GM18505 (cell line): ENCODE measurements at regions not wholly inside any gene's neighbourhood (a gene's known extent, or its start where the extent isn't known, plus 50 kb on each side); places are given as distances from the start of the nearest gene placed in this dataset.
A peak's percentile ranks its signal among the peaks of the same experiment; 100 is the strongest.

Experiments
- ATAC-seq: cut with Tn5 transposase; IDR thresholded peaks from one replicate; pipeline ENCODE4 v1.9.1; 2021; ENCODE audit not compliant: unreplicated experiment
- POLR2A ChIP-seq: IDR thresholded peaks from 4 replicates; pipeline ENCODE4 v1.6.1; 2011; ENCODE audit warnings: borderline replicate concordance; ENCODE audit not compliant: insufficient read depth, insufficient read length; ENCODE audit errors: extremely low read depth

DNA sequence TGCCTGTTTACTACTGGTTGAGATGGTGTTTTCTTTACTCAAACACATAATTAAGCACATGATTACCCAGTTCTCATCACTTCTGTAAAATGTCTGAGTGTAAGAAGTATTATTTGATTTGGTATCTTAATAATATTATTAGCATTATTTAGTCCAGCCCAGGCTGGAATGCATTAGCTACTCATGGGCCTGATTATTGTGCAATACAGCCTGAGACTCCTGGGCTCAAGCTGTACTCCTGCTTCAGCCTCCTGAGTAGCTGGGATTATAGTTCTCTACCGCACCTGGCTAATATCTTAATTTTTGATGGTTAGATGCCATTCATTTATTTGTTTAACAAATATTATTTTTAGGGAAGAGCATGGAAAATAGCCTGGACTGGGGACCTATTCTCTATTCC, 197.6 kb upstream of the MC4R start:
- no peak for ATAC-seq
- TF ChIP-seq POLR2A = no peak

DNA sequence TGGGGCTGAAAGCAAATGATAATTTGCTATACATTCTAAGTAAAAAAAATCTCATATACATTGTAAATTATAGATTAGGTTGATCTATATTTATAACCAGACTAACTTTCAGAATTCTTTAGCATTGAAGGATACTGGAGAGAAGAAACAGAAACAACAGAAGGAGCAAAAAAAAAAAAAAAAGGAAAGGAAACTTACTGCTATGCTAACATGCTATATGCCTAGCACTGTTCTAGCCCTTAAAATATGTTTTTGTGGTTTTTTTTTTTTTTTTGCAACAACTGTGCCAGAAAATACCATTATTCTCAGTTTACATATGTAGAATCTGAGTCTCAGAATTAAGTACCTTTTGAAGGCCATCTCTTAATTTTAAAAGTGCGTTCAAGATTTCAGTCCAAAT, 204.9 kb upstream of the MC4R start:
- no peak for ATAC-seq

DNA sequence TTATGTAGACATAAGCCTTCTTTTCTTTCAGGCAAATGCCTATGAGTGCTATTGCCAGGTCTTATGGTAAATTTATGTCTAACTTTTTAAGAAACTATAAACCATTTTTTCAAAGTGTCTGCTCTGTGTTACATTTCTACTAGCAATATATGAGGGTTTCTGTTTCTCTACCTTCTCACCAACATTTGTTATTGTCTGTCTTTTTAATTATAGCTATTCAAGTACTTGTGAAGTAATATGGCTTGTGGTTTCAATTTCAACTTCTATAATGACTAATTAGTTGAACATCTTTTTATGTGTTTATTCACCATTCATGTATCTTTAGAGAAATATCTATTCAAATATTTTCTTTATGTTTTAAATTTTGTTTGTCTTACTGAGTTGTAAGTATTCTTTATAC, 213.1 kb upstream of the MC4R start:
- ATAC-seq = no peak
- no peak for TF ChIP-seq POLR2A

More for the DNA sequence above, 204.9 kb upstream of the MC4R start:
- TF ChIP-seq POLR2A = no peak

DNA sequence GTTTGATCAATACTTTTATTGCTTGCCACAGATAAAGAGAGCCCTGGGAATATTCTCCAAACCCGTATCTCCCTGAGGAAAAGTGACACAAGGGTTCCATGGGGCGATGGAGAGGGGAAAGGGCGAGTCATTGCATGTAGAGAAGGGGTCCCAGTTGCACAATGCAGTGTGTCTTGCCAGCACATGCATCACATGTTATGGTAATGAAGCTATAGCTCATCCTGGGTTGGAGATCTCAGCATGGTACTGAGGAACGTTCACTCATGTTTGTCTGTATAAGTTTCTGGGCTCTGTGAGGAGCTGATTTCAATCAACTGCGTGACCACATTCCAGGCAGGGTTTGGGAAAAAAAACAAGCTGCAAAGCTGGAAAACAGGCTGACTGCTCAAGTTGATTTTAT, 220.7 kb upstream of the MC4R start:
- ATAC-seq = no peak
- TF ChIP-seq POLR2A = no peak

DNA sequence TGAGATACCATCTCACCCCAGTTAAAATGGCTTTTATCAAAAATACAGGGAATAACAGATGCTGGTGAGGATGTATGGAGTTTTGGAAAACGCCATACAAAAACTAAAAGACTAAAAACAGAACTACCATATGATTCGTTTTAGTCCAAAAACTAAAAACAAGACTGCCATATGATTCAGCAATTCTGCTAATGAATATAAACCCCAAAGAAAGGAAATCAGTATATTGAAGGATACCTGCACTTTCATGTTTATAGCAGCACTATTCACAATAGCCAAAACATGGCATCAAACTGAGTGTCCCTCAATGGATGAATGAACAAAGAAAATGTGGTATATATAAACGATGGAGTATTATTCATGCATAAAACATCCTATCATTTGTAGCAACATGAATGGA, 224.4 kb upstream of the MC4R start:
- no peak for ATAC-seq
- no peak for TF ChIP-seq POLR2A

DNA sequence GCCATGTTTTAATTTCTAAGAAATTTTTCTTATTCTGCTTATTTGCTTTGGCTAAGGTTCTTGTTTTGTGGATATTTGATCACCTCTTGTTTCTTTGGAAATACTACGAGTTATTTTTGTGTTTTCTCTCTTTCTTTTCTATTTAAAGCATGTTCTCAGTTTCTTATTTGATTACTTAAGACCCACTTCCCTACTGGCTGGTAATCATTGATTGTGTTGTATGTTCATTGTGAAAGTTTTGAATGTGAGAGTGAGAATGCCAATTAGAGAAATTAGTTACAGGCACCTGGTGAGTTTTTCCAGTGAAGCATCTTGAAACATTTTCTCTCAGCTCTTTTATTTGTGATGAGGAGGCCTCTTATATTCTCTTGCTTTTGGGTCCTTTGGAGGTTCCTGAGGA, 226.7 kb upstream of the MC4R start:
- ATAC-seq = peak; percentile 88

DNA sequence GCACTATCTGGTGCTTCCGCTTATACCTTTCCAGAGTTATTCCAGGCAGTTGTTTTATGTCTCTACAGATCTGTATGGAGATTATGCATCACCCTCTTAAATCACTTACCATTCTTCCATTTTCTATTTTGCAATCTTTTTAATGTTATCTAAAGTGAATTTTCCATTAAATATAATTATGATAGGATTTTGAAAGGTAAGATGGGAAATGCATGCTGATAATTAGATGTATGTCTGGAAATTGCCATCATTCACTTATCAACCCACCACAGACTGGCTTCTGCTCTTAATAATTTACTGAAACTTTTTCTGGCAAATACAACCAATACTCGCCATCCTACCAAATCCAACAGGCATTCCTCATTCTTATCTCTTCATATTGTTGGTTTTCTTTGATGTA, 227.4 kb upstream of the MC4R start:
- TF ChIP-seq POLR2A = no peak
- no peak for ATAC-seq

More for the DNA sequence above, 226.7 kb upstream of the MC4R start:
- no peak for TF ChIP-seq POLR2A

DNA sequence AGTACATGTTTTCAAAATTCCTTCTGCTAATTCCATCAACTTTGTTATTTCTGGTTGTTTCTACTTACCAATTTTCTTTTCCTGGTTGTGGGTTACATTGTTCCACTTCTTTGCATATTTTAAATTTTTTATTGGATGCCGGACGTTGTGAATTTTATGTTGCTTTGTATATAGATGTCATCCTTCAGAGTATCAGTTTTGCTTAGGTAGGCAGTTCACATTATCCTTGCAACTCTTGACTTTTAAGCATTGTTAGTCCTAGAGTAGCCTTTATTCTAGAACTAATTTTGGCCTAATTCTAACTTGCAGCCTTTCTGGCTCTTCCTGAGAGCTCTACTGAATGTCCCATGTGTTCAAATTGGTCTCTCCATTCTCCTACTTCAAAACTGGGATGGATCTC, 228.7 kb upstream of the MC4R start:
- ATAC-seq = no peak
- no peak for TF ChIP-seq POLR2A

DNA sequence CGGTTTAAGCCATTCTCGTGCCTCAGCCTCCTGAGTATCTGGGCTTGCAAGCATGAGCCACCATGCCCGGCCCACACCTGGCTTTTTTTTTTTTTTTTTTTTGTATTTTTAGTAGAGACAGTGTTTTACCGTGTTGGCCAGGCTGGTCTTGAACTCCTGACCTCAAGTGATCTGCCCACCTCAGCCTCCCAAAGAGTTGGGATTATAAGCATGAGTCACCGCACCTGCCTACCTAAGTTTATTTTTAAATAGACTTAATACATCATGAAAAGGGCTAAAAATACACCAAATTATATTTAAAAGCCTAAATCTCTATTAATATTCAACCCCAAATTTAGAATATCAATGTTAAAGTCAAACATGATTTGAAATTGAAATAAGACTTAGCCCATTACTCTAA, 250.8 kb upstream of the MC4R start:
- no peak for ATAC-seq
- no peak for TF ChIP-seq POLR2A

DNA sequence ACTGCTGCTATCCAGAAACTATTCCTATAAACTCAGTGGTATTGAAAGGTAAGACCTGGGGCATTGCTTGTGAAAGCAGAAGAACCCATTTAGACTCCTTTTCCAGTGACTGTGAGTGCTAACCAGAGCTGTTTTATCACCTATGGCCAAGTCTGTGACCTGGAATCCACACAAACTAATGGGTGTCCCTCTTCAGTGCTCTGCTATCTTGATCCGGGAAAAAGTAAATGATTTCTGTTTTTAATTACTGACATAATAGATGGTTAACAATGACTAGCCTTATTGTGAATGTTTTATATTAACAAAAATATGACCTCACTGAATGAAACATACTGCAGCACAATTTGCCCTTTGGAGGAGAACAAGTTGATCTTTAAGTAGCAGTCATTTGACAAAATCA, 251.6 kb upstream of the MC4R start:
- TF ChIP-seq POLR2A = no peak
- ATAC-seq = no peak

DNA sequence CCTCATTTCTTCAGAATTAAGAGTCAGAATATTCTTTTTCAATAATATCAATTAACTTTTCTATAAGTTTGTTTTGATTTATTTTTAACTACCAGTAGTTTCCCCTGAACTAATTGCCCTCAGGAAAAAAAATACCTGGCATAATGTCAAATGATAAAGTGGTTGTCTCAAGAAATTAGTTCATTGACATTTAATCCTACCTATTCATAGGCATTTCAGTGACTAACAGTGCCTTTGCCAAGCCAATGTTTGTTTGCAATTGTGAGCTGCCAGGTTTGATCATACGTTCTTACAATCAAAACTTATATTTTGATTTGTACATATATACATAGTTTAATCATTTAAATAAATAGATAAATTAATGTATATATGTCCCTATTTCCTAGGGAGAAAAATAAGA, 267.3 kb upstream of the MC4R start:
- ATAC-seq = no peak
- TF ChIP-seq POLR2A = no peak

DNA sequence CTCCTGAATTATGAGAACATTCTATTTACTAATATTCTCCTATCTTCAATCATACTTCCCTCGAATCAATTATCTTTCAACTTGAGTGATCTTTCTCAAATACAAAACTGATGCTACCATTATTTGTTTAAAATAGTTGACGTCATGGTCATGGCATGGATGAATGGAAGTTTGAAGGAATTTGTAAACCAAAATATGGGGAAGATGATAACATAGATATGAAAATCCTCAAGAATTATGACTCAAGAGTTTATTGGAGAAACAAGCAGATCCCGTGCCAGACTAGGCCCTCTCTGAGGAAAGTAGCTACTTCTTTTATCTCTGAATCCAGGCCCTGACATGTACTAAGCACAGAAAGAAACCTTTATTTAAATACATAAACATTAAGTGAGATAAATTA, 270.4 kb upstream of the MC4R start:
- no peak for TF ChIP-seq POLR2A
- no peak for ATAC-seq

DNA sequence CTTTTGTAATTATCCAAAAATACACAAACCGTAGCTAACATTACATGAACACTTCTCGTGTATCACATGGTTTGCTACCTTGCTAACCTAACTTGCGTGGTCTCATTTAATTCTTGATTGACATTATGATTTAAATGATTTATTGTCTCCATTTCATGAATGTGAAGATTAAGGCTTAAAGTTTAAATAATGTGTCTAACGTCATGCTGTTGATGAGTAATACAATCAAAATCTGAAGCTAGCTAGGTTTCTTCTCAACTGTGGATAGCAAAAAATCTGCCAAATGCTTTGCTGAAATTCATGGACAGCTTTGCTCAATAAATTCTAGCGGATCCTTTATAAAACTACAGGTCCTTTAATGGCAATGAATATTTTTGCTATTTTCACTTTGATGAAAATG, 274.1 kb upstream of the MC4R start:
- no peak for ATAC-seq
- TF ChIP-seq POLR2A = no peak

DNA sequence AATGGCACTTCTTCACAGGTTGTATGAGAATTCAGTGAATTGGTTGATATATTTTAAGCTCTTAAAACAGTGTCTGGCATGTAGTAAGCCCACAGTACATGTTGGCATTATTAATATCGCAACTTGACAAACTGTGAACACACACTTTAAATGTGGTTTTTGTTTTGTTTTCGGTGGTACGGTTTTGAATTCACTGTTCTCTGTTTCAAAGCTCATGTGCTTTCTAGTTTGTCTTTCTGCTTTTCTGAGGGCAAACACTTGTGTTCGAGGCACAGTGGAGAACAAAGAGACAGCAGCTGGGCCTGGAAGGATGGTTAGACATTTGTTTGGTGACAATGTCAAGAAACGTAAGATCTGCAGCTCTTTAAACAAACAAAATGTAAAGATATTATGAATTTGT, 276.5 kb upstream of the MC4R start:
- no peak for TF ChIP-seq POLR2A
- ATAC-seq = peak; percentile 93

DNA sequence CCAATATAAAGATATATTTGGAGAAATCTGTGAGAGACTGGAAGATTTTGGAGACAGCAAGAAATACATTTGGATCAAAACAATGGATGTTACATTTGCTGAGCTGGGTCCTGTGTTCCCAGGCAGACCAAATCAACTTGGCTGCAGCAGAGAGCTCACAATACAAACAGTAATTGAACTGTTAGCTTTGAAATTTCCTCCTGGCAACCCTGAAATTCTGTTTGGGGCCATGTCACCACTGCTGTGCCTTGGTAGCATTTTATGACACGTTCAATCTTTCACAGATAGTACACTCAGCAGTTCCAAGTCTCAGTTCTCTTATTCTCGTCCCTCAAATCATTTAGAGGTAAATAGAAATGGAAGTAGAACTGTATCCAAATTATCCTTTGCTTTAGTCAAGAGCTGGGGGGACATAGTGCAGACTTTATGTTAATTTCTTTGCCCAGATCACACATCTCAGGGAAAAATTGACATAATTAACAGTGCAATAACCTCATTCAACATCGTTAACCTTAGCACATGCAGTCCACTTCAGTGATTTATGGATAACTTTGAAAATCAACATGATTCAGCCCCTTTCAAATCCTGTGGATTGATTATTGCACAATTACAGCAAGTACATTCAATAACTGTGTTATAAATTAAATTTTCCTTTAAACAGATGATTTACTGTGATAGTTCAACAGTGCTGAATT, 277.4 kb upstream of the MC4R start:
- TF ChIP-seq POLR2A = no peak
- ATAC-seq = no peak
